IPS-18a (cell line): ENCODE measurements at regions not wholly inside any gene's neighbourhood (a gene's known extent, or its start where the extent isn't known, plus 50 kb on each side); places are given as distances from the start of the nearest gene placed in this dataset.

Experiments used
- H3K27ac ChIP-seq: one replicate; pipeline ENCODE4 v1.5.1; 2013; ENCODE audit warnings: low read length
- H3K27me3 ChIP-seq: one replicate; pipeline ENCODE4 v1.6.1; 2013; ENCODE audit warnings: mild to moderate bottlenecking, low read length; ENCODE audit not compliant: control insufficient read depth, insufficient read depth
- H3K36me3 ChIP-seq: one replicate; pipeline ENCODE4 v1.6.1; 2013; ENCODE audit warnings: low read depth, low read length; ENCODE audit not compliant: control insufficient read depth
- H3K4me1 ChIP-seq: one replicate; pipeline ENCODE4 v1.6.1; 2013; ENCODE audit warnings: low read depth, low read length; ENCODE audit not compliant: control insufficient read depth
- H3K4me3 ChIP-seq: one replicate; pipeline ENCODE4 v1.5.1; 2013; ENCODE audit warnings: low read length
- H3K9ac ChIP-seq: one replicate; pipeline ENCODE4 v1.6.1; 2013; ENCODE audit warnings: mild to moderate bottlenecking, low read length, moderate library complexity
- H3K9me3 ChIP-seq: one replicate; pipeline ENCODE4 v1.6.1; 2013; ENCODE audit warnings: low read depth, low read length; ENCODE audit not compliant: control insufficient read depth

- no peak overlapping the region for H3K9ac ChIP-seq
- no peaks in the 10 kb centered on the region for H3K36me3 ChIP-seq
- H3K9me3 ChIP-seq: no peaks in the 10 kb centered on the region
- no peaks in the 10 kb centered on the region for H3K27me3 ChIP-seq
- no peaks in the 10 kb centered on the region for H3K4me1 ChIP-seq
- H3K4me3 ChIP-seq: no peak overlapping the region
- no peak overlapping the region for H3K27ac ChIP-seq
Measured at GRCh38 chr11:91906871-91907624, 317.6 kb upstream of the FAT3 start.

DNA sequence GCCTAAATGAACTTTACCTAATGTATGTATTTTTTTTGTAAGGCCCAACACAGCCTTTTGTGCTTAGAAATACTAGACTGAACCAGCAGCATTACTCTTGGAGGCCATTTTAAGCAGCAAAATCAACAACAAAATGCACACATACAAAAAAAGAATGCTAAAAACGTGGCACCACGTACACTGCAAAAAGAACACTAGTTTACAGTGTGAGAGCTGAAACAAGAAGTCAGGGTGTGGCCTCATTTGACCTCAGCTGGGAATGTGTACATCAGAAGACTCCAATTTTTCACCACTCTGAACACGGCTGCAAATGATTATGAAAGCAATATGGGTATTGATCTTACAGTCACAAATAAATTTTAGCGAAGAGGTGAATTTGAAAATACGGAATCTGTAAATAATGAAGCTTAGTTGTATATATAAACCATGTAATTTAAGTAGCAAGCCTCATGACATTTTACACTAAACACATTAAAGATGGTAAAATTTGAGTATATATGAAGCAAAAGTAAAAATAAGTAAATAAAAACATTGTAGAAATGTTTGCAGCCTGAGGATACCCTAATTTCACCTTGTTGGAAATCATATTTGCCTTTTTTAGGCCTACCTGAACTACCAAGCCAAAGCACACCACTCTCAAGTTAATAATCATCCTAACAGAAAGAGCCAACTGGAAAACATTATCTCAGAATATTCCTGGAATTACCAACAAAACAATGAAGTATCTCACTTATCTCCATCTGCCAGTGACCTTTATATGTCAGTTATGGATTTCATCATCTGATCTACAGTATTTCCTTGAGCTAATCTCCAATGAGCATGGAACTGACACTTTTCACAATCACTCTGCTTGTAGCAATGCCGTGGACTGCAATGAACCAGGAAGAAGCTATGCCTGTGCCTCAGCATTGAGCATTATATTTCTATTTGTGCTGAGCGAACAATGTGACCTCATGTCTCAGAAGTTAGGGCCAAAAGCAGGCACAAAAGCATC, 319.5 kb upstream of the FAT3 start:
- Histone ChIP-seq H3K4me3 (no peak overlapping the region), H3K27me3 (no peaks in the 10 kb centered on the region), H3K4me1 (no peaks in the 10 kb centered on the region), H3K27ac (no peak overlapping the region), H3K36me3 (no peaks in the 10 kb centered on the region), H3K9me3 (no peaks in the 10 kb centered on the region), H3K9ac (no peak overlapping the region)

GRCh38 chr11:91902312-91902711, 322.3 kb upstream of the FAT3 start:
- Histone ChIP-seq H3K9me3 (no peaks in the 10 kb centered on the region), H3K4me3 (no peak overlapping the region), H3K4me1 (no peaks in the 10 kb centered on the region), H3K36me3 (no peaks in the 10 kb centered on the region), H3K27ac (no peak overlapping the region), H3K27me3 (no peaks in the 10 kb centered on the region), H3K9ac (no peak overlapping the region)

GRCh38 chr11:91880660-91881059, 344.0 kb upstream of the FAT3 start:
- Histone ChIP-seq H3K27me3 (no peaks in the 10 kb centered on the region), H3K9ac (no peak overlapping the region), H3K4me1 (peaks cover 9% of the 10 kb centered on the region), H3K9me3 (no peaks in the 10 kb centered on the region), H3K4me3 (no peak overlapping the region), H3K27ac (no peak overlapping the region), H3K36me3 (no peaks in the 10 kb centered on the region)

DNA sequence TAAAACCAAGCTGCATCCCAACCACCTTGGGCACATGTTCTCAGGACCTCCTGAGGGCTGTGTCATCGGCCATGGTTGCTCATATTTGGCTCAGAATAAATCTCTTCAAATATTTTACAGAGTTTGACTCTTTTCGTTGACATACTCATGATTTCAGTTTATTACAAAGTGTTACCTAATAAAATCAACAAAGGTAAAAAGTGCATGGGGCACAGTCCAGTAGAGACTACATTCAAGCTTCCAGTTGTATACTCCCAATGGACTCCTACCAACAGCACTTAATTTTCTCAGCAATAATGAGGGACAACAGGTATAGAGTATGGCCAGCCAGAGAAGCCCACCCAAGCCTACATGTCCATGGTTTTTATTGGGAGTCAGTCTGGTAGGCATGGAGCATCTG, 347.9 kb upstream of the FAT3 start:
- no peaks in the 10 kb centered on the region for H3K4me1 ChIP-seq
- no peaks in the 10 kb centered on the region for H3K9me3 ChIP-seq
- no peak overlapping the region for H3K4me3 ChIP-seq
- H3K36me3 ChIP-seq: no peaks in the 10 kb centered on the region
- H3K27me3 ChIP-seq: no peaks in the 10 kb centered on the region
- H3K9ac ChIP-seq: no peak overlapping the region
- H3K27ac ChIP-seq: no peak overlapping the region

DNA sequence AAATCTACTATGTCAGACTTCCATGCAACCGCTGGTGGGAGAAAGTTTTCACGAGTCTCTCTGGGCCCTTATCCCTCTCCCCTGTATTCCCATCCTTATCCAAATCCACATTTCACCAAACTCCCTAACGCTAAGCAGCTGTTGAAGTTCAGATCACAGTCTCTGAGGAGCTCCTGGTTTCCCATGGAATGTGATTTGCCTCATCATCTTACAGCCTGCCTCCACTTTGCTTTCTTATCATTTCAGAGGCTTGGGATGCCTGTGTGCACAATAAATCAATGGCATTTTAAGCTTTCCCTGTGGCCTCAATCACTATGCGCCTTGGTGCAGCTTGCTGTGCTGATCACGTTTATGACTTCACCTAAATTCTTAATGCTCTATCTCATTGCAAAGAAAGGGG, 352.4 kb upstream of the FAT3 start:
- Histone ChIP-seq H3K4me1 (no peaks in the 10 kb centered on the region), H3K4me3 (no peak overlapping the region), H3K27ac (no peak overlapping the region), H3K27me3 (no peaks in the 10 kb centered on the region), H3K9ac (no peak overlapping the region), H3K36me3 (no peaks in the 10 kb centered on the region), H3K9me3 (no peaks in the 10 kb centered on the region)

DNA sequence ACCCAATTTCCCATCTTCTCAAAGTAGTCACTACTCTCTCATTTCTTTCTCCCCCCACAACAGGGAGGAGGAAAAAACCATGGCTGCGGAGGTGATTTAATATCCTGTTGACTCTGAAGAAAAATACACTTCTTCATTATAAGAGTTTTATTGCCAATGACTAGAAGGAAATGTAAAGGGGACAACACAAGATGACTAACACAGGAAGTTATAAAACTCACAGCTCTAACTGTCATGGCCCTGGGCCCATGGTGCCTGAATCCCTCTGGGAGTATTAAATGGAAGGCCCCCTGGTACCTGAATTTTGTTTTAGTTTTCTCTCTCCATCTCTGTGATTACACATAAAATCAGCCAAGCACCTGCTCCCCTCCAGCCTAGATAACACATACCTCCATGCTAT, 352.8 kb upstream of the FAT3 start:
- Histone ChIP-seq H3K9ac (no peak overlapping the region), H3K27me3 (no peaks in the 10 kb centered on the region), H3K27ac (no peak overlapping the region), H3K36me3 (no peaks in the 10 kb centered on the region), H3K9me3 (no peaks in the 10 kb centered on the region), H3K4me3 (no peak overlapping the region), H3K4me1 (no peaks in the 10 kb centered on the region)

DNA sequence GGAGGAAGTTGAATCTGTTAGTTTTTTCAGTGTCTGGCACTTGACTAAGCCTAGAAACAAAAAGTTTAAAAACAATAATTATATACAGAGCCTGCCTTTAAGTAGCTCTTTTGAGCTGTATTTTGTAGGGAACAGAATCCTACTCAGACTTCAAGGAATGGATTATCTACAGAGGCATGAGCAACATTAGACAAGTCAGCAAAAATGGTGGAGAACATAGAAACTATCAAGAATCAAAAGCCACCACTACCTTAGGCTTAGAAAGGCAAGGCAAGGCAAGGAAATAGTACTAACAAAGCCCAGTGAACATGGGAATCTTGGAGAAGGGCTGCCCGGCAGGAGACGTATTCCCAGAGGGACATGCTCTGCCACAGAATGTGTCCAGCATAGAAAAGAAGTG, 353.6 kb upstream of the FAT3 start:
- no peak overlapping the region for H3K27ac ChIP-seq
- H3K9me3 ChIP-seq: no peaks in the 10 kb centered on the region
- H3K4me1 ChIP-seq: no peaks in the 10 kb centered on the region
- H3K36me3 ChIP-seq: no peaks in the 10 kb centered on the region
- no peak overlapping the region for H3K4me3 ChIP-seq
- H3K9ac ChIP-seq: no peak overlapping the region
- no peaks in the 10 kb centered on the region for H3K27me3 ChIP-seq

GRCh38 chr11:91869686-91870085, 354.9 kb upstream of the FAT3 start:
- no peak overlapping the region for H3K4me3 ChIP-seq
- no peak overlapping the region for H3K9ac ChIP-seq
- no peaks in the 10 kb centered on the region for H3K36me3 ChIP-seq
- no peaks in the 10 kb centered on the region for H3K9me3 ChIP-seq
- no peaks in the 10 kb centered on the region for H3K4me1 ChIP-seq
- H3K27ac ChIP-seq: no peak overlapping the region
- no peaks in the 10 kb centered on the region for H3K27me3 ChIP-seq

DNA sequence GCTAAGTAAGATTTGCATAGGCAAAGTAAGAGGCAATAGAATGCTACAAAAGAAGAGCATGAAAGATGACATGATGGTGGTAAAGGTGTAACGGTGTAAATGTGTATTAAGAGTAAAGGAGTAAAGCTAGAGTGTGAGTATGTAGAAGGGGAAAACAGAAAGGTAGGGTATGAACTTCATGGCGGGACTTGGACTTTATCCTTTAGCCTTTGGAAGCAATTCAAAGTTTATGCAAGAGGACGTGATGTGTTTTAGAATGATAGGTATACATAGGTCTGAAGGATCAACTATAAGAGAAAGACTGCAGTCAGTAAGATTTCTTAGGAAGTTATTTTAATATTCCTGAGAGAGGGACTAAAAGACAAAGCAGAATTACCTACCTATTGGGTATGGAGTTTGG, 358.0 kb upstream of the FAT3 start:
- no peaks in the 10 kb centered on the region for H3K4me1 ChIP-seq
- H3K9me3 ChIP-seq: no peaks in the 10 kb centered on the region
- no peak overlapping the region for H3K9ac ChIP-seq
- H3K27ac ChIP-seq: no peak overlapping the region
- H3K27me3 ChIP-seq: no peaks in the 10 kb centered on the region
- H3K4me3 ChIP-seq: no peak overlapping the region
- no peaks in the 10 kb centered on the region for H3K36me3 ChIP-seq

- H3K27ac ChIP-seq: no peak overlapping the region
- no peaks in the 10 kb centered on the region for H3K36me3 ChIP-seq
- H3K9me3 ChIP-seq: no peaks in the 10 kb centered on the region
Measured at GRCh38 chr11:91860661-91861060, 364.0 kb upstream of the FAT3 start.

More at GRCh38 chr11:91860661-91861060, 364.0 kb upstream of the FAT3 start:
- no peak overlapping the region for H3K4me3 ChIP-seq
- no peak overlapping the region for H3K9ac ChIP-seq
- H3K27me3 ChIP-seq: no peaks in the 10 kb centered on the region
- no peaks in the 10 kb centered on the region for H3K4me1 ChIP-seq
